ENCODE measurements at regions not wholly inside any gene's neighbourhood (a gene's known extent, or its start where the extent isn't known, plus 50 kb on each side); places are given as distances from the start of the nearest gene placed in this dataset.

- DNase-seq (ENCODE audit: low spot score), result peak; percentile 52
- intact Hi-C loops (cut with DNase I), result no loop called here
Observed at GRCh38 chr10:43026039-43026973, 50.6 kb upstream of the RET start.

Small RNA genes in the stretch of these regions (microRNA-seq; reads per million reads assigned to microRNA genes)
- gene MIR5100 (ENCODE audit: borderline microRNAs expressed in 2 of 2), result 1.3 to 6.8 reads per million in 2 donors

Measured in posterior vena cava (tissue), 2 donors.